Thymus (tissue), 11 donors: ENCODE measurements at regions not wholly inside any gene's neighbourhood (a gene's known extent, or its start where the extent isn't known, plus 50 kb on each side); places are given as distances from the start of the nearest gene placed in this dataset.

ENCODE experiments used
- DNase-seq, 9 donors: peaks; one replicate each; pipeline ENCODE4 v3.0.0-alpha.2; 2013; ENCODE audit warnings: low spot score in 9 of 9, low read depth in 6 of 9, missing footprints in 1 of 9
- H3K27ac ChIP-seq, 2 donors: one replicate each; pipeline ENCODE4 v1.5.1; 2013; ENCODE audit warnings: control low read depth in 1 of 2, low read depth in 1 of 2, low read length in 1 of 2, mild to moderate bottlenecking in 1 of 2, moderate library complexity in 1 of 2
- H3K27me3 ChIP-seq, 2 donors: one replicate each; pipeline ENCODE4 v1.5.1; 2013; ENCODE audit warnings: low read length in 1 of 2; ENCODE audit not compliant: control insufficient read depth in 2 of 2, insufficient read depth in 1 of 2
- H3K36me3 ChIP-seq, 2 donors: one replicate each; pipeline ENCODE4 v1.5.1; 2013; ENCODE audit warnings: low read length in 1 of 2, mild to moderate bottlenecking in 1 of 2, moderate library complexity in 1 of 2; ENCODE audit not compliant: control insufficient read depth in 2 of 2, insufficient read depth in 2 of 2
- H3K4me1 ChIP-seq, 2 donors: one replicate each; pipeline ENCODE4 v1.5.1; 2013; ENCODE audit warnings: low read length in 2 of 2; ENCODE audit not compliant: control insufficient read depth in 2 of 2, insufficient read depth in 2 of 2
- H3K4me3 ChIP-seq, 2 donors: one replicate each; pipeline ENCODE4 v1.5.1; 2013; ENCODE audit warnings: low read length in 2 of 2, control low read depth in 1 of 2, mild to moderate bottlenecking in 1 of 2
- H3K9me3 ChIP-seq, 2 donors: one replicate each; pipeline ENCODE4 v1.5.1; 2013; ENCODE audit warnings: low read length in 1 of 2, mild to moderate bottlenecking in 1 of 2; ENCODE audit not compliant: control insufficient read depth in 2 of 2, insufficient read depth in 1 of 2
- WGBS: extraction: QIAGEN DNeasy Blood & Tissue Kit; methylation state at CpG from one replicate; pipeline ENCODE4 v1.1.7; 2013; 5-methylcytosine and 5-hydroxymethylcytosine counted together
- donor health status: healthy.

- no peak overlapping the region for H3K27ac ChIP-seq
- H3K4me1 ChIP-seq: no peaks in the 10 kb centered on the region
- 93% methylated on average over 9 of the region's 9 CpGs for WGBS
- no peaks in the 10 kb centered on the region for H3K27me3 ChIP-seq
- no peaks in the 10 kb centered on the region for H3K9me3 ChIP-seq
- DNase-seq: no peak
- no peaks in the 10 kb centered on the region for H3K36me3 ChIP-seq
- H3K4me3 ChIP-seq: no peak overlapping the region
Observed at GRCh38 chr16:54703339-54703738, 227.3 kb upstream of the IRX5 start.

- WGBS: 87% methylated on average over 6 of the region's 6 CpGs
- H3K4me3 ChIP-seq: no peak overlapping the region
- H3K9me3 ChIP-seq: no peaks in the 10 kb centered on the region
- H3K36me3 ChIP-seq: no peaks in the 10 kb centered on the region
- no peaks in the 10 kb centered on the region for H3K4me1 ChIP-seq
- no peak overlapping the region for H3K27ac ChIP-seq
- no peaks in the 10 kb centered on the region for H3K27me3 ChIP-seq
- DNase-seq: no peak
Observed at GRCh38 chr16:54699656-54700055, 231.0 kb upstream of the IRX5 start.

GRCh38 chr16:54697677-54698076 is 233.0 kb upstream of the IRX5 start:
- DNase-seq: no peak
- no peak overlapping the region for H3K27ac ChIP-seq
- 70% methylated on average over 8 of the region's 8 CpGs for WGBS
- no peaks in the 10 kb centered on the region for H3K9me3 ChIP-seq
- no peaks in the 10 kb centered on the region for H3K4me1 ChIP-seq
- H3K27me3 ChIP-seq: no peaks in the 10 kb centered on the region
- H3K4me3 ChIP-seq: no peak overlapping the region
- no peaks in the 10 kb centered on the region for H3K36me3 ChIP-seq

- H3K36me3 ChIP-seq: no peaks in the 10 kb centered on the region
- H3K27me3 ChIP-seq: no peaks in the 10 kb centered on the region
- WGBS: 79% methylated on average over 9 of the region's 9 CpGs
- H3K27ac ChIP-seq: no peak overlapping the region
- no peak overlapping the region for H3K4me3 ChIP-seq
- DNase-seq: no peak
- H3K4me1 ChIP-seq: no peaks in the 10 kb centered on the region
- H3K9me3 ChIP-seq: no peaks in the 10 kb centered on the region
Observed at GRCh38 chr16:54696970-54697369, 233.7 kb upstream of the IRX5 start.

- Histone ChIP-seq H3K4me3 (no peak overlapping the region), H3K9me3 (no peaks in the 10 kb centered on the region), H3K36me3 (no peaks in the 10 kb centered on the region), H3K27me3 (no peaks in the 10 kb centered on the region), H3K4me1 (no peaks in the 10 kb centered on the region), H3K27ac (no peak overlapping the region)
- WGBS: 67% methylated on average over 8 of the region's 8 CpGs
- no peak for DNase-seq
Observed at GRCh38 chr16:54696522-54696921, 234.1 kb upstream of the IRX5 start.

GRCh38 chr16:54694651-54695050 is 236.0 kb upstream of the IRX5 start:
- WGBS: 65% methylated on average over 2 of the region's 2 CpGs
- H3K9me3 ChIP-seq: no peaks in the 10 kb centered on the region

GRCh38 chr16:54693864-54694263 is 236.8 kb upstream of the IRX5 start:
- Histone ChIP-seq H3K4me1 (no peaks in the 10 kb centered on the region), H3K27ac (no peak overlapping the region), H3K36me3 (no peaks in the 10 kb centered on the region), H3K9me3 (no peaks in the 10 kb centered on the region), H3K27me3 (no peaks in the 10 kb centered on the region), H3K4me3 (no peak overlapping the region)
- no peak for DNase-seq

More at GRCh38 chr16:54694651-54695050, 236.0 kb upstream of the IRX5 start:
- Histone ChIP-seq H3K4me1 (no peaks in the 10 kb centered on the region), H3K4me3 (no peak overlapping the region), H3K36me3 (no peaks in the 10 kb centered on the region), H3K27ac (no peak overlapping the region), H3K27me3 (no peaks in the 10 kb centered on the region)
- DNase-seq: no peak

GRCh38 chr16:54690710-54691109 is 240.0 kb upstream of the IRX5 start:
- Histone ChIP-seq H3K4me1 (no peaks in the 10 kb centered on the region), H3K27ac (no peak overlapping the region), H3K9me3 (no peaks in the 10 kb centered on the region), H3K36me3 (no peaks in the 10 kb centered on the region), H3K4me3 (no peak overlapping the region), H3K27me3 (no peaks in the 10 kb centered on the region)
- no peak for DNase-seq
- 64% methylated on average over 2 of the region's 2 CpGs for WGBS

- Histone ChIP-seq H3K9me3 (no peaks in the 10 kb centered on the region), H3K36me3 (no peaks in the 10 kb centered on the region), H3K27ac (no peak overlapping the region), H3K27me3 (no peaks in the 10 kb centered on the region), H3K4me1 (no peaks in the 10 kb centered on the region), H3K4me3 (no peak overlapping the region)
- no peak for DNase-seq
- 93% methylated on average over 2 of the region's 2 CpGs for WGBS
Observed at GRCh38 chr16:54690306-54690705, 240.4 kb upstream of the IRX5 start.
